ENCODE measurements at regions not wholly inside any gene's neighbourhood (a gene's known extent, or its start where the extent isn't known, plus 50 kb on each side); places are given as distances from the start of the nearest gene placed in this dataset.

DNA sequence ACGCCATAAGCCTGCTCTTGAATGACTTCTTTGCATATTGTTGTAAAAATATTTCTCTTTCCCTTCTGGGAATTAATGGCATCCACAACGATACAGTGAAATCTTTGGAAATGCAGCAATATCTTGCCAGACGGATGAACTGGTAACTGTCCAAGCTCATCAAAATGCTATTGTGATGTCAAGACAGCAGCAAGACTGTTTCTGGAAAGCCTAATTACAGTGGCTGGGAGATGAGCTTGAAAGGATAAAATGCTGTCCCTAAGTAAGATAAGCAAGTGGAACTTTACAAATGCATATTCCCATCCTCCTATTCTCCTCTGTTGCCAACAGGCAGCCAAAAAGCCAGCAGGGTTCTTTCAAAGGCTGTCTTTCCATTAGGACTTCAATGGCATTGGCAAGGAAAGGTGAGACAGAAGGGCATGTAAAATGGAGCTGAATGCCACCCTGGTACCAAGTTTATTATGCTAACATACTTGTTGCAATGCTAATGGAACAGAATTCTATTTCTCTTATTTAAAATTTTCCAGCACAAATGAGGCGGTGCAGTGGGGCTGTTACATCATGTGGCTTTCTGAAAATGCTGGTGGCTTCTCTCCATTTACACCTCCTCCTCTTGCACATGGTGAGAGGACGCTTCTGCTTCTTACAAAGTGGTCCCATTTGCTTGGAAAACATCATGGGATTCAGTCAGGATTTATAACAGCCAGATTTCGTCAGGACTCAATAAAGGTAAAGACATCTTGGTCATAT is 178.3 kb upstream of the PTER start:
- Mint-ChIP-seq H3K36me3 (ENCODE audit: insufficient read depth) (no peaks in the 10 kb centered on the region), H3K27ac (ENCODE audit: low read depth) (no peak overlapping the region), H3K4me1 (no peaks in the 10 kb centered on the region), H3K4me3 (no peak overlapping the region), H3K9me3 (peaks cover 10% of the 10 kb centered on the region), H3K27me3 (peaks cover 7% of the 10 kb centered on the region)
- DNase-seq (ENCODE audit: low spot score in 2 of 2) (no peak), ATAC-seq (replicated peaks; ENCODE audit: extremely low read depth, poor library complexity, severe bottlenecking) (no peak)

DNA sequence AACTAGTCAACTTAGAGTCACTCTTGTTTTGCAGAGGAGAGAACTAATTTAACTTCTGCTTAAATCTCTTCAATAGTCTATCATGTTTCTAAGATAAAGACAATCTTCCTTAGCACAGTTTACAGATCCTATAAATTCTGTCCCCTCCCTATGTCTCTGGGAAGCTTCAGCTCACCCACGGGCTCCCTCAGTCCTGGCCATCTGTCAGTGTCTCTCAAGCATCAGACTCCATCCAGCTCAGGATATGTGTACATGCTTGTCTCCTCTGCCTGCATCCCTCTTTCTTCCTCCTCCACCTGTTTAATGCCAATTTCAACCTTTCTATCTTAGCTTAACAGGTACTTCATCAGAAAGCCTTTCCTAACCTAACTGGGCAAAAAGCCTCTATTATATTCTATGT is 177.1 kb upstream of the PTER start:
- H3K27me3 Mint-ChIP-seq: peaks cover 7% of the 10 kb centered on the region
- peaks cover 10% of the 10 kb centered on the region for H3K9me3 Mint-ChIP-seq
- no peaks in the 10 kb centered on the region for H3K4me1 Mint-ChIP-seq
- DNase-seq (ENCODE audit: low spot score in 2 of 2) (no peak), ATAC-seq (replicated peaks; ENCODE audit: extremely low read depth, poor library complexity, severe bottlenecking) (no peak)
- no peaks in the 10 kb centered on the region for H3K36me3 Mint-ChIP-seq (ENCODE audit: insufficient read depth)
- no peak overlapping the region for H3K27ac Mint-ChIP-seq (ENCODE audit: low read depth)
- H3K4me3 Mint-ChIP-seq: no peak overlapping the region

DNA sequence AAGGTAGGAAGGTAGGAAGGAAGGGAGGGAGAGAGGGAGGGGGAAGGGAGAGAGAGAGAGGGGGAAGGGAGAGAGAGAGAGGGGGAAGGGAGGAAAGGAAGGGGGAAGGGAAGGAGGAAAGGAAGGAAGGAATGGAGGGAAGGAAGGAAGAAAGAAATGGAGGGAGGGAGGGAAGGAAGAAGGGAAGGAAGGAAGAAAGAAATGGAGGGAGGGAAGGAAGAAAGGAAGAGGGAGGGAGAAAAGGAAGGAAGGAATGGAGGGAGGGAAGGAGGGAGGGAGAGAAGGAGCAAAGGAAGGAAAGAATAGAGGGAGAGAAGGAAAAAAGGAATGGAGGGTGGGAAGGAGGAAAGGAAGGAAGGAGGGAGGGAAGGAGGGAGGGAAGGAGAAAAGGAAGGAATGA is 176.4 kb upstream of the PTER start:
- H3K27me3 Mint-ChIP-seq: peaks cover 7% of the 10 kb centered on the region

DNA sequence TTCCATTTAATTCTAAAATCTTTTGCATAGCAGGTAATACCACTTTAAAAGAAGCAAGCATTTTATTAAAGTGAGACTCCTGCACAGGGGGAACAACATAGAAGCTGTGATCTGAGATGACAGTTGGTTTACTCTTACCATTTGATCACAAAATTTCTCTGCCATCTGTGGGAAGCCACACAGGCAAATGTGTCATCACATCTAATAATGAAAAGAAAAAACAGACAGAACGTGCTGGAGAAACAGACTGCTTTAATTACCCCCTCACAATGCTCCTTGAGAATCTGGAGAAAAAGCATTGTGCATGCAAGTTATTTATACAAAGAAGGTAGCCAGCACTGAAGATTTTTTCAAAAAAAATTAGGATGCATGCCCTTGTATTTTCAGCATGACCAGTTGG is 165.2 kb upstream of the PTER start:
- no peak for ATAC-seq (replicated peaks; ENCODE audit: extremely low read depth, poor library complexity, severe bottlenecking)
- H3K36me3 Mint-ChIP-seq (ENCODE audit: insufficient read depth): no peaks in the 10 kb centered on the region
- H3K27ac Mint-ChIP-seq (ENCODE audit: low read depth): no peak overlapping the region
- H3K4me3 Mint-ChIP-seq: no peak overlapping the region
- H3K9me3 Mint-ChIP-seq: no peaks in the 10 kb centered on the region
- no peak for DNase-seq (ENCODE audit: low spot score in 2 of 2)
- H3K4me1 Mint-ChIP-seq: no peaks in the 10 kb centered on the region
- H3K27me3 Mint-ChIP-seq: peaks cover 23% of the 10 kb centered on the region

More for the DNA sequence above, 176.4 kb upstream of the PTER start:
- Mint-ChIP-seq H3K4me3 (no peak overlapping the region), H3K27ac (ENCODE audit: low read depth) (no peak overlapping the region), H3K4me1 (no peaks in the 10 kb centered on the region), H3K36me3 (ENCODE audit: insufficient read depth) (no peaks in the 10 kb centered on the region), H3K9me3 (peaks cover 10% of the 10 kb centered on the region)
- ATAC-seq (replicated peaks; ENCODE audit: extremely low read depth, poor library complexity, severe bottlenecking): no peak
- no peak for DNase-seq (ENCODE audit: low spot score in 2 of 2)

DNA sequence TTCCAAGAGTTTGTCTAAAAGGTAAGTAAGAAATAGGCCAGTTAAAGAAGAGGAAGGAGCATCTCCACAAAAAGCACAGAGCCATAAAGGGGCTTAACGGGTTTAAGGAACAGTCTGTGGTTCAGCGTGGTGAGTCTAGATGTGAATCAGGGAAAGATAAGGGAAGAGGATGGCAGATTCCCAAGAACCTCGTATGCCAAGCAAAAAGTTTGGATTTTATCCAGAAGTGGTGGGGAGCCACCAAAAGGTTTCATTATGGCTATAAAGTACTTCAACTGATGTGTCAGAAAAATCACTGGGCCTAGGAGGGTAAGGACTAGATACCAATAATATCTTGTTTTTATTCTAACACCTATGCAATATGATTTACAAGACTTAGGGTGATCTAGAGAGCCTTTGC is 161.9 kb upstream of the PTER start:
- Mint-ChIP-seq H3K27ac (ENCODE audit: low read depth) (no peak overlapping the region), H3K9me3 (no peaks in the 10 kb centered on the region), H3K4me1 (no peaks in the 10 kb centered on the region), H3K27me3 (peaks cover 23% of the 10 kb centered on the region), H3K36me3 (ENCODE audit: insufficient read depth) (no peaks in the 10 kb centered on the region), H3K4me3 (no peak overlapping the region)
- DNase-seq (ENCODE audit: low spot score in 2 of 2) (no peak), ATAC-seq (replicated peaks; ENCODE audit: extremely low read depth, poor library complexity, severe bottlenecking) (no peak)

DNA sequence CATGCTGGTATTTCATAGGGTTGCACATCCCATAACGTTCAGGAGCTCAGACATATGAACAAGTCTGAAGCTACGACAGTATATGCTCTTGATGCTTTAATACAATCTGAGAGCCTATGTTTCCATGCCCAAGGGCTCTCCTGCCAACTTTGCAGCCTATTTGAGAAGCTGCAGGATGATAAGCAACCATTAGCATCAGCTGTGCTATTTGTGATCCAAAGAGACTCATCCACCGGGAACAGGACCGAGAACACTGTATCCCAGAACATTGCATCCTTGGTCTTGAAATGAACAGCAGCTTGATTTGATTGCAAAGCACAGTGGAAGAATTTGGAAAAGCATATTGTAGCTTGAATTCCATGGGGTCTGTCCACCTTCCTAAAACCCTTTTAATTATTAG is 156.2 kb upstream of the PTER start:
- Mint-ChIP-seq H3K27ac (ENCODE audit: low read depth) (no peak overlapping the region), H3K27me3 (no peaks in the 10 kb centered on the region), H3K36me3 (ENCODE audit: insufficient read depth) (no peaks in the 10 kb centered on the region), H3K4me3 (no peak overlapping the region), H3K4me1 (no peaks in the 10 kb centered on the region), H3K9me3 (no peaks in the 10 kb centered on the region)
- ATAC-seq (replicated peaks; ENCODE audit: extremely low read depth, poor library complexity, severe bottlenecking): no peak
- no peak for DNase-seq (ENCODE audit: low spot score in 2 of 2)

DNA sequence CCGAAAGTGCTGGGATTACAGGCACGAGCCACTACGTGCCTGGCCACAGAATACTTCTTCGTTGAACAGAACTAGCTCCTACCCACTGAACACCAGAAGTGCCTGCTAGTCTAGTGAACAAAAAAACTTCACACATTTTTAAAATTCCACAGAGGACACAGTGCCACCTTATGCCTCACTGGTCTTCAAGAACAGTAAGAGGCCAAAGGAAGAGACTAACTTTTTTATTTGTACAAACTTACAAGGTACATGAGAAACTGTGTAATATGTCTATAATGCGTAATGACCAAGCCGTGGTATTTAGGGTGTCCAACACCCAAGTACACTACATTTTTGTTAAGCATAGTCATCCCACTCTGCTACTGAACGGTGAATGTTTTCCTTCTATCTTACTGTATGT is 144.4 kb upstream of the PTER start:
- Mint-ChIP-seq H3K4me3 (no peak overlapping the region), H3K9me3 (peaks cover 5% of the 10 kb centered on the region), H3K4me1 (no peaks in the 10 kb centered on the region), H3K27me3 (peaks cover 24% of the 10 kb centered on the region), H3K36me3 (ENCODE audit: insufficient read depth) (no peaks in the 10 kb centered on the region), H3K27ac (ENCODE audit: low read depth) (no peak overlapping the region)
- no peak for ATAC-seq (replicated peaks; ENCODE audit: extremely low read depth, poor library complexity, severe bottlenecking)
- no peak for DNase-seq (ENCODE audit: low spot score in 2 of 2)

DNA sequence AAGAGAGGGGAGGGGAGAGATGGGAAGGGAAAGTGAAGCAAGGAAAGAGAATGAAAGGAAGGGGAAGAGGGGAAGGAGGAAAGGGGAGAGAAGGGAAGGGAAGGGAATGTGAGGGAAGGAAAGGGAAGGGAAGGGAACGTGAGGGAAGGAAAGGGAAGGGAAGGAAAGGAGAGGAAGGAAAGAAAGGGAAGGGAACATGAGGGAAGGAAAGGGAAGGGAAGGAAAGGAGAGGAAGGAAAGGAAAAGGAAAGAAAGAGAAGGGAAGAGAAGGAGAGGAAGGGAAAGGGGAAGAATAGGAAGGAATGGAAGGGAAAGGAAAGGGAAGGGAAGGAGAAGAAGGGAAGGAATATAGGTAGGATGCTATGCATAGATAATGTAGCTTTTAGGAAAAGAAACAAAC is 139.7 kb upstream of the PTER start:
- peaks cover 24% of the 10 kb centered on the region for H3K27me3 Mint-ChIP-seq

DNA sequence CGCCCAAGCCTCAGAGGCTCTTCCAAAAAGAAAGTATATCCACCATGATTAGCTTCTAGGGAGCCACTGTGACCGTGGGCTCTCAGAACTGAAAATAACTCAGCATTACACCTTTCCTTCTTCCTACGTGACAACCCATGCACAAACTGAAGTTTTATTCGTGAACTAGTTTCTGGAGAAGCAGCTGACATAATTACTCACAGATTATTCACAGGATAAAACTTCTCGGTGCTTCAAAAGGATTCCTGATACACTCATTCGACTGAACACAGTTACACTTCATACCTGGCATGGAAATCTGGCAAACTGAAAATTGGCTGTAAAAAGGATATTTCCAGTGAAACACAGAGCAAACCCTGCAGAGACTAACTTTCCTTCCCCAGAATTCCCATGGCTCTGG is 139.2 kb upstream of the PTER start:
- ATAC-seq (replicated peaks; ENCODE audit: extremely low read depth, poor library complexity, severe bottlenecking) (no peak), DNase-seq (ENCODE audit: low spot score in 2 of 2) (no peak)
- peaks cover 21% of the 10 kb centered on the region for H3K27me3 Mint-ChIP-seq
- no peaks in the 10 kb centered on the region for H3K9me3 Mint-ChIP-seq
- H3K36me3 Mint-ChIP-seq (ENCODE audit: insufficient read depth): no peaks in the 10 kb centered on the region
- no peak overlapping the region for H3K27ac Mint-ChIP-seq (ENCODE audit: low read depth)
- no peak overlapping the region for H3K4me3 Mint-ChIP-seq
- no peaks in the 10 kb centered on the region for H3K4me1 Mint-ChIP-seq

More for the DNA sequence above, 139.7 kb upstream of the PTER start:
- H3K36me3 Mint-ChIP-seq (ENCODE audit: insufficient read depth): no peaks in the 10 kb centered on the region
- ATAC-seq (replicated peaks; ENCODE audit: extremely low read depth, poor library complexity, severe bottlenecking) (no peak), DNase-seq (ENCODE audit: low spot score in 2 of 2) (no peak)
- H3K9me3 Mint-ChIP-seq: no peaks in the 10 kb centered on the region
- no peaks in the 10 kb centered on the region for H3K4me1 Mint-ChIP-seq
- no peak overlapping the region for H3K4me3 Mint-ChIP-seq
- no peak overlapping the region for H3K27ac Mint-ChIP-seq (ENCODE audit: low read depth)

DNA sequence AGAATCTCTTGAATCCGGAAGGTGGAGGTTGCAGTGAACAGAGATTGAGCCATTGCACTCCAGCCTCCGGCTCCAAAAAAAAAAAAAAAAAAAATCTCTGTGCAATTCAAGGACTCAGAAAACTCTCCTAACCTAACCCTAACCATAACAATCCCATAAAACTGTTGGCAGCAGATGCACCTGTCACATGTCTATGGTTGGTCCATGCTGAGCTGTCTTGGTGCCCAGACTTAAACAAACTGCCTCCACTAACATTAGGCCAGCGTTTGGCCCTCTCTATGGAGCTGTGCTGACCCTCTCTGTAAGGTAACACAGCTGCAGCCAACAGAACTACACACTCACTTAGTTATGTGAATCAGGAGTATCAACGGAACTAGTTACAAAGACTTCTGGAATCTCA is 132.5 kb upstream of the PTER start:
- Mint-ChIP-seq H3K27me3 (peaks cover 19% of the 10 kb centered on the region), H3K4me3 (no peak overlapping the region), H3K4me1 (no peaks in the 10 kb centered on the region), H3K9me3 (no peaks in the 10 kb centered on the region), H3K27ac (ENCODE audit: low read depth) (no peak overlapping the region), H3K36me3 (ENCODE audit: insufficient read depth) (peaks cover 2% of the 10 kb centered on the region)
- DNase-seq (ENCODE audit: low spot score in 2 of 2) (no peak), ATAC-seq (replicated peaks; ENCODE audit: extremely low read depth, poor library complexity, severe bottlenecking) (no peak)

DNA sequence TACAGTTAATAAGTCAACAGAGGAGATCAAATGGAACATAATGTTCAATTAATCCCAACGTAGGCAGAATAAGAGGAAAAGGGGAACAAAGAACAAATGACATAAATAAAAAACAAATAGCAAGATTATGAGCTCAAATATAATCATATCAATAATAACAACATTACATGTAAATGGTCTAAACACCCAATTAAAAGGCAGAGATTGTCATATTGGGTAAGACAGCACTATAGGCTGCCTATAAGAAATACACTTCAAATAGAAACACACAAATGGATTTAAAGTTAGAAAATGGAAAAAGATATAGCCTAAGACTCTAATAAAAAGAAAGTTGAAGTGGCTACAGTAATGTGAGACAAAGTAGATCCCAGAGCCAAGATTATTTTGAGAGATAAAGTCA is 126.4 kb upstream of the PTER start:
- no peak for ATAC-seq (replicated peaks; ENCODE audit: extremely low read depth, poor library complexity, severe bottlenecking)
- Mint-ChIP-seq H3K9me3 (peaks cover 11% of the 10 kb centered on the region), H3K4me3 (no peak overlapping the region)

DNA sequence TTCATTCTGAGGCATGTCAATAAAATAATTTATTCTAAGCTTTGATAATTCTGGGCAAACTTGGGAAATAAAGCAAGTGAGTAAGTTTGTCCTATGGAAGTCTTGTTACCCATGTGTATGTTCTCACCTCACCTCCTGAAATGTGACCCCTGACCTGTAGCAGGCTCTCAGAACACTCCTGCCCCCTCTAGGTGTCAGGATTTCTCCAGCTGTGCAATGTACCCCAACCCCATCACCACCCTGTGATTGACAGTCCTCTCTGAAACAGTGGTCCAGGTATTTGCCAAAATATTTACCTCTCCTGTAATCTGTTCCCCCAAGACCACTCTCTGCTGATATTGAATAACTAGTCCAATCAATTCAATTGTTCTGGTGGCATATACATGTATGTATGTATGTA is 122.6 kb upstream of the PTER start:
- no peak for DNase-seq (ENCODE audit: low spot score in 2 of 2)
- Mint-ChIP-seq H3K4me3 (no peak overlapping the region), H3K4me1 (no peaks in the 10 kb centered on the region), H3K9me3 (peaks cover 11% of the 10 kb centered on the region), H3K27ac (ENCODE audit: low read depth) (no peak overlapping the region), H3K36me3 (ENCODE audit: insufficient read depth) (no peaks in the 10 kb centered on the region), H3K27me3 (no peaks in the 10 kb centered on the region)
- ATAC-seq (replicated peaks; ENCODE audit: extremely low read depth, poor library complexity, severe bottlenecking): no peak

More for the DNA sequence above, 126.4 kb upstream of the PTER start:
- DNase-seq (ENCODE audit: low spot score in 2 of 2): no peak
- peaks cover 2% of the 10 kb centered on the region for H3K36me3 Mint-ChIP-seq (ENCODE audit: insufficient read depth)
- H3K27ac Mint-ChIP-seq (ENCODE audit: low read depth): no peak overlapping the region
- no peaks in the 10 kb centered on the region for H3K27me3 Mint-ChIP-seq
- H3K4me1 Mint-ChIP-seq: no peaks in the 10 kb centered on the region

DNA sequence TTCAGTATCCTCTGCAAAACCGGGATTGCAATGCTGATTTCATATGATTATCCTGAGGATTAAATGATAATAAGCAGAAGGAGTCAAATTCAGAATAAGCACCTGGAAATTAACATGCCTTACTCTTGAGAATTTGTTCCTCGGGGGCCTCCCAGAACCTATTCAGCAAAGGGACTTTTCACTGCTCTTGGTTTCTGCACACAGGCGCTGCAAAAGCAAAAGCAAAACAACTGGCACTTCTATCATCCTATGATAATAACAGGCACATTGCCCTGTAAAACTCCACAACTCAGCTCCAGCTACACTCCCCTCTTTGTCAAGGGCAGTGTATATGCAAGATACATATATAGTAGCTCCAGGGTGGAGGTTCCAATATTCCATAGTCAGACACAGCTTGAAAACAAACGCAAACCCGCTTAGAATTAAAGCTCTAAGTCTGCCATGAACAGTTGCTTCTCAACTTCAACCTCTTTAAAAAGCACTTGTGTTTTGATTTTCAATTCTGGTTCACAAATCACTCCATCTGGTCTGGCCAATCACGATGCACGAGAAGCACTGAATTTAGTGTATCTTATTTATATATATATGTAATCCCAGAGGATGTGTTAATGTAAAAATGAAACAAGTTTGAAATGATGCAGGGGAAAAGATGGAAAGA is 119.9 kb upstream of the PTER start:
- DNase-seq (ENCODE audit: low spot score in 2 of 2): no peak
- no peaks in the 10 kb centered on the region for H3K9me3 Mint-ChIP-seq
- no peak overlapping the region for H3K4me3 Mint-ChIP-seq
- no peaks in the 10 kb centered on the region for H3K4me1 Mint-ChIP-seq
- ATAC-seq (replicated peaks; ENCODE audit: extremely low read depth, poor library complexity, severe bottlenecking): no peak
- no peak overlapping the region for H3K27ac Mint-ChIP-seq (ENCODE audit: low read depth)
- H3K36me3 Mint-ChIP-seq (ENCODE audit: insufficient read depth): no peaks in the 10 kb centered on the region
- no peaks in the 10 kb centered on the region for H3K27me3 Mint-ChIP-seq

Data from central memory CD8-positive, alpha-beta T cell (primary cell).